SK-N-SH (cell line): ENCODE measurements at regions not wholly inside any gene's neighbourhood (a gene's known extent, or its start where the extent isn't known, plus 50 kb on each side); places are given as distances from the start of the nearest gene placed in this dataset.
"Not testable (repeated sequence)": the region's sequence is repeated elsewhere in the genome, so short reads cannot be mapped to it uniquely, and the experiment has no call there.

ENCODE experiments used
- CTCF ChIA-PET: fragments of 300-600, 350-600 bp; formaldehyde crosslinking; extraction: SDS; loops from one replicate; lab custom pipeline; 2021; lab: Yijun Ruan, JAX
- POLR2A ChIA-PET: fragments of 350-600 bp; sonication (Branson Sonifier 250); formaldehyde crosslinking; extraction: SDS; loops from one replicate; lab custom pipeline; 2020; ENCODE audit warnings: antibody characterized with exemption, inconsistent platforms; lab: Yijun Ruan, JAX
- DNase-seq: peaks from one replicate; pipeline ENCODE4 v3.0.0; 2012
- H2AFZ ChIP-seq: fragments of 200-600 bp; sonication (generic); 2 replicates; pipeline ENCODE4 v1.8.1; 2016; ENCODE audit warnings: antibody characterized with exemption, mild to moderate bottlenecking, low read depth
- H3F3A ChIP-seq: fragments of 200-600 bp; sonication (generic); replicated peaks from 2 replicates; pipeline ENCODE3; 2016; ENCODE audit warnings: antibody characterized with exemption, mild to moderate bottlenecking; ENCODE audit not compliant: insufficient read depth
- H3K27ac ChIP-seq, 2 experiments: fragments of 200-500 bp in 1 of 2; fragments of 200-600 bp in 1 of 2; sonication (Bioruptor generic) in 1 of 2; sonication (generic), shearing (Covaris generic) in 1 of 2; 2 replicates each; pipeline versions ENCODE4 v1.5.1 to v1.6.1; 2014 to 2016; ENCODE audit warnings: low read depth in 2 of 2, inconsistent platforms in 1 of 2, low read length in 1 of 2, mild to moderate bottlenecking in 1 of 2, mixed read lengths in 1 of 2
- H3K27me3 ChIP-seq: fragments of 200-600 bp; sonication (generic), shearing (Covaris generic); 2 replicates; pipeline ENCODE4 v1.6.1; 2016; ENCODE audit warnings: mixed run types; ENCODE audit not compliant: insufficient read depth
- H3K36me3 ChIP-seq, 2 experiments: fragments of 200-500 bp in 1 of 2; fragments of 200-600 bp in 1 of 2; sonication (Bioruptor generic) in 1 of 2; sonication (generic) in 1 of 2; replicated peaks in 1 of 2; 2 replicates each; pipeline versions ENCODE3 to v1.5.1; 2014 to 2016; ENCODE audit warnings: low read length in 1 of 2, mild to moderate bottlenecking in 1 of 2; ENCODE audit not compliant: insufficient read depth in 2 of 2, control insufficient read depth in 1 of 2
- H3K4me1 ChIP-seq, 2 experiments: fragments of 200-500 bp in 1 of 2; fragments of 200-600 bp in 1 of 2; sonication (Bioruptor generic) in 1 of 2; sonication (generic), shearing (Covaris generic) in 1 of 2; 2 replicates each; pipeline versions ENCODE4 v1.5.1 to v1.6.1; 2014 to 2016; ENCODE audit warnings: low read depth in 1 of 2, low read length in 1 of 2, mixed run types in 1 of 2; ENCODE audit not compliant: insufficient read depth in 2 of 2, control insufficient read depth in 1 of 2
- H3K4me2 ChIP-seq: fragments of 200-600 bp; sonication (generic), shearing (Covaris generic); 2 replicates; pipeline ENCODE4 v1.6.1; 2017; ENCODE audit warnings: mixed run types
- H3K4me3 ChIP-seq, 2 experiments: fragments of 200-500 bp in 1 of 2; fragments of 200-600 bp in 1 of 2; sonication (Bioruptor generic) in 1 of 2; sonication (generic), shearing (Covaris generic) in 1 of 2; 2 replicates each; pipeline versions ENCODE4 v1.5.1 to v1.8.1; 2014 to 2016; ENCODE audit warnings: low read depth in 2 of 2, inconsistent platforms in 1 of 2, low read length in 1 of 2, mild to moderate bottlenecking in 1 of 2, mixed read lengths in 1 of 2, moderate library complexity in 1 of 2
- H3K79me2 ChIP-seq: fragments of 200-600 bp; sonication (generic); 2 replicates; pipeline ENCODE4 v1.8.1; 2017; ENCODE audit warnings: mild to moderate bottlenecking; ENCODE audit not compliant: insufficient read depth
- H3K9ac ChIP-seq: fragments of 200-600 bp; sonication (generic); 2 replicates; pipeline ENCODE4 v1.6.1; 2017; ENCODE audit warnings: mixed run types
- H3K9me2 ChIP-seq: fragments of 200-600 bp; sonication (generic); 2 replicates; pipeline ENCODE4 v1.6.1; 2017; ENCODE audit warnings: mixed run types
- H3K9me3 ChIP-seq: fragments of 200-600 bp; sonication (generic); 2 replicates; pipeline ENCODE4 v1.6.1; 2017; ENCODE audit warnings: mixed run types, mild to moderate bottlenecking, moderate library complexity
- H4K20me1 ChIP-seq: fragments of 200-600 bp; sonication (generic); 2 replicates; pipeline ENCODE4 v1.6.1; 2017; ENCODE audit warnings: mild to moderate bottlenecking, mixed run types; ENCODE audit not compliant: insufficient read depth
- GATA2 ChIP-seq: sonication (generic); formaldehyde crosslinking; IDR thresholded peaks from 2 replicates; pipeline ENCODE4 v1.5.0; 2020; ENCODE audit warnings: mild to moderate bottlenecking, missing genetic modification reagents
- JUND ChIP-seq: IDR thresholded peaks from 2 replicates; pipeline ENCODE4 v1.4.0; 2012
- MAX ChIP-seq: IDR thresholded peaks from 2 replicates; pipeline ENCODE4 v1.4.0; 2012; ENCODE audit warnings: low read depth
- NFIC ChIP-seq: IDR thresholded peaks from 2 replicates; pipeline ENCODE4 v1.4.0; 2012; ENCODE audit warnings: borderline replicate concordance
- SIN3A ChIP-seq: IDR thresholded peaks from 2 replicates; pipeline ENCODE4 v1.6.1; 2012; ENCODE audit warnings: low read depth, mild to moderate bottlenecking, low read length, moderate library complexity, borderline replicate concordance
- WGBS: methylation state at CpG from one replicate; pipeline ENCODE4 v1.1.6; 2017; ENCODE audit warnings: low lambda C conversion rate; 5-methylcytosine and 5-hydroxymethylcytosine counted together
- TF ChIP-seq, protein P1 (sequence below): IDR thresholded peaks from 2 replicates; pipeline ENCODE4 v1.6.1; 2012; ENCODE audit warnings: mild to moderate bottlenecking, low read depth, low read length, moderate library complexity

DNA sequence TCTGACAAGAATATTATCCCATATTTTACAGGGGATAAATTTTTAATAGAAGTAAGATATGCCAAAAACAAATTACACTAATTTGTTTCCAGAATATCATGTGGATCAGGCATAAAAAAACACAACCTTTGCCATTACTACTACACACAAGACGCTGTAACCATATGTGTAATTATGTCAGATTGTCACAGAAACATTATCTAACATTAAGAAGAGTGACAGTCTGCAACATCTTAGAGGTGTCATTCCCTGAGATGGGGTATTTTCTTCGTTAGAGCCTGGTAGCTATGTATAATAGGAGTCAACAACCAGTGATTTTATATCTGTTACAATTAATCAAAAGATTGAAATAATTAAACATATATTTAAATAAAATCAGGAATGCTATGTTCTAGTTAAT is 518.9 kb downstream of the RERGL start:
- 0 out of 2 replicates have a peak, but pooled peaks cover 5% of the 10 kb centered on the region for H3K9me3 ChIP-seq
- no peaks in the 10 kb centered on the region for H3K36me3 ChIP-seq
- H3K4me3 ChIP-seq, result no peak overlapping the region
- no peaks in the 10 kb centered on the region for H3F3A ChIP-seq
- H4K20me1 ChIP-seq, result no peaks in the 10 kb centered on the region
- H3K4me1 ChIP-seq, result no peaks in the 10 kb centered on the region
- no peak overlapping the region for H3K27ac ChIP-seq
- no peaks in the 10 kb centered on the region for H3K9me2 ChIP-seq
- H2AFZ ChIP-seq, result no peak overlapping the region
- H3K4me2 ChIP-seq, result no peak overlapping the region
- no peak for TF ChIP-seq NFIC
- TF ChIP-seq GATA2 (CRISPR knock-in tag), result no peak
- TF ChIP-seq MAX, result no peak
- no peak for TF ChIP-seq JUND
- TF ChIP-seq SIN3A, result no peak
- TF ChIP-seq, all 33 proteins: peak for 0
- POLR2A ChIA-PET, result no interaction called here
- Histone ChIP-seq H3K9ac (no peak overlapping the region), H3K27me3 (no peaks in the 10 kb centered on the region), H3K79me2 (no peaks in the 10 kb centered on the region)
- CTCF ChIA-PET, result interaction anchor here (1.0 kb wide), 1 partner anchor 1185 kb away, joined by 3 read pairs; no protein-coding TSS in a partner anchor
- DNase-seq, result no peak
- WGBS, result 3% methylated on average over 2 of the region's 2 CpGs

DNA sequence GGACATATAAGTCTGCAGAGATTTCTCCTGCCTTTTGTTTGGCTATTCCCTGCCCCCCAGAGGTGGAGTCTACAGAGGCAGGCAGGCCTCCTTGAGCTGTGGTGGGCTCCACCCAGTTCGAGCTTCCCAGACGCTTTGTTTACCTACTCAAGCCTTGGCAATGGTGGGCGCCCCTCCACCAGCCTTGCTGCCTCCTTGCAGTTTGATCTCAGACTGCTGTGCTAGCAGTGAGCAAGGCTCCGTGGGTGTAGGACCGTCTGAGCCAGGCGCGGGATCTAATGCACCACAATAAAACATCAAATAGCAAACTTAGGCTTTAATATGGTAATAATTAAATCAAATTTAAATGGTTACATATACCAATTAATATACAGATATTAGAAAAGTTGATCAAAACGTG is 525.4 kb downstream of the RERGL start:
- H3K4me2 ChIP-seq, H3K4me1 ChIP-seq, H3K9ac ChIP-seq, H3K27ac ChIP-seq, H2AFZ ChIP-seq, POLR2A ChIA-PET, H3K4me3 ChIP-seq, H3K36me3 ChIP-seq, DNase-seq, H3K9me2 ChIP-seq, H3F3A ChIP-seq, H3K27me3 ChIP-seq, H3K9me3 ChIP-seq, H3K79me2 ChIP-seq, CTCF ChIA-PET, H4K20me1 ChIP-seq: not testable (repeated sequence)
- 24% methylated on average over 7 of the region's 8 CpGs for WGBS

- WGBS, result 11% methylated on average over 1 of the region's 1 CpG
Observed at GRCh38 chr12:17550011-17550410, 540.0 kb downstream of the RERGL start.

More at GRCh38 chr12:17550011-17550410, 540.0 kb downstream of the RERGL start:
- Histone ChIP-seq H3K9ac (no peak overlapping the region), H3K27me3 (no peaks in the 10 kb centered on the region), H3K9me3 (no peaks in the 10 kb centered on the region), H3K4me1 (no peaks in the 10 kb centered on the region), H3K79me2 (no peaks in the 10 kb centered on the region), H3K4me2 (no peak overlapping the region), H3K9me2 (no peaks in the 10 kb centered on the region), H3K4me3 (no peak overlapping the region), H2AFZ (no peak overlapping the region), H4K20me1 (no peaks in the 10 kb centered on the region), H3F3A (no peaks in the 10 kb centered on the region), H3K27ac (no peak overlapping the region), H3K36me3 (no peaks in the 10 kb centered on the region)
- DNase-seq, result no peak
- CTCF ChIA-PET, result no interaction called here
- TF ChIP-seq, protein P1, sequence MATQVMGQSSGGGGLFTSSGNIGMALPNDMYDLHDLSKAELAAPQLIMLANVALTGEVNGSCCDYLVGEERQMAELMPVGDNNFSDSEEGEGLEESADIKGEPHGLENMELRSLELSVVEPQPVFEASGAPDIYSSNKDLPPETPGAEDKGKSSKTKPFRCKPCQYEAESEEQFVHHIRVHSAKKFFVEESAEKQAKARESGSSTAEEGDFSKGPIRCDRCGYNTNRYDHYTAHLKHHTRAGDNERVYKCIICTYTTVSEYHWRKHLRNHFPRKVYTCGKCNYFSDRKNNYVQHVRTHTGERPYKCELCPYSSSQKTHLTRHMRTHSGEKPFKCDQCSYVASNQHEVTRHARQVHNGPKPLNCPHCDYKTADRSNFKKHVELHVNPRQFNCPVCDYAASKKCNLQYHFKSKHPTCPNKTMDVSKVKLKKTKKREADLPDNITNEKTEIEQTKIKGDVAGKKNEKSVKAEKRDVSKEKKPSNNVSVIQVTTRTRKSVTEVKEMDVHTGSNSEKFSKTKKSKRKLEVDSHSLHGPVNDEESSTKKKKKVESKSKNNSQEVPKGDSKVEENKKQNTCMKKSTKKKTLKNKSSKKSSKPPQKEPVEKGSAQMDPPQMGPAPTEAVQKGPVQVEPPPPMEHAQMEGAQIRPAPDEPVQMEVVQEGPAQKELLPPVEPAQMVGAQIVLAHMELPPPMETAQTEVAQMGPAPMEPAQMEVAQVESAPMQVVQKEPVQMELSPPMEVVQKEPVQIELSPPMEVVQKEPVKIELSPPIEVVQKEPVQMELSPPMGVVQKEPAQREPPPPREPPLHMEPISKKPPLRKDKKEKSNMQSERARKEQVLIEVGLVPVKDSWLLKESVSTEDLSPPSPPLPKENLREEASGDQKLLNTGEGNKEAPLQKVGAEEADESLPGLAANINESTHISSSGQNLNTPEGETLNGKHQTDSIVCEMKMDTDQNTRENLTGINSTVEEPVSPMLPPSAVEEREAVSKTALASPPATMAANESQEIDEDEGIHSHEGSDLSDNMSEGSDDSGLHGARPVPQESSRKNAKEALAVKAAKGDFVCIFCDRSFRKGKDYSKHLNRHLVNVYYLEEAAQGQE, result no peak
- POLR2A ChIA-PET, result no interaction called here
